ENCODE measurements at regions not wholly inside any gene's neighbourhood (a gene's known extent, or its start where the extent isn't known, plus 50 kb on each side); places are given as distances from the start of the nearest gene placed in this dataset.

DNA sequence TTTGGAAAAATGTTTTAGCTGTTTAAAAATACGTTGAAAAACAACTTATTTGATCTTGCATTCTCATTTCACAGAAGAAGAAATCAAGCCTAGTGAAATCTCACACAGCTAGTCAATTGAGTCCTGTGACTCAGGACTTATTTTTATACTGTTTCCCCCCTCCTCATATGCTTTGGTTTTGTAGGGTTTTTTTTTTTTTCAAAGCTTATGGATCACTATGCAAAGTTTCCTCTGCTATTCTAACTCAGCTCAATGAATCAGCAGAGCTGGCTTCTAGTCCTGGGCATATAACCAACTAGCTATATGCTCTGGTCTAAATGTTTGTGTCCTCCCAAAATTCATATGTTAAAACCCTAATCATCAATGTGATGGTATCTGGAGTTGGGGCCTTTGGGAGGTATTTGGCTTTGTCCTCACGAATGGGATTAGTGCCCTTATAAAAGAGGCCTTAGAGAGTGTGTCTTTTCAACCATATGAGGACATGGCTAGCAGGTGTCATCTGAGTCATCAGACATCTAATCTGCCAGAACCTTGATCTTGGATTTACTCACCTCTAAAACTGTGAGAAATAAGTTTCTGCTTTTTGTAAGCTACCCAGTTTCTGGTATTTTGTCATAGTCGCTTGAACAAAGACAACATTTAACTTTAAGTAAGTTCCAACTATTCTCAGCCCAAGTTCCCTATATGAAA is 317.2 kb upstream of the C1orf87 start:
- ATAC-seq, result no peak
- TF ChIP-seq CSDC2 (CRISPR knock-in tag; IDR thresholded peaks at IDR 0.05) (no peak), TOX (CRISPR knock-in tag; IDR thresholded peaks at IDR 0.05; ENCODE audit: borderline replicate concordance) (no peak), ZNF565 (CRISPR knock-in tag; conservative IDR thresholded peaks at IDR 0.05; ENCODE audit: low read depth) (no peak), ZC3H10 (CRISPR knock-in tag; IDR thresholded peaks at IDR 0.05) (no peak)
- TF ChIP-seq, protein P1, sequence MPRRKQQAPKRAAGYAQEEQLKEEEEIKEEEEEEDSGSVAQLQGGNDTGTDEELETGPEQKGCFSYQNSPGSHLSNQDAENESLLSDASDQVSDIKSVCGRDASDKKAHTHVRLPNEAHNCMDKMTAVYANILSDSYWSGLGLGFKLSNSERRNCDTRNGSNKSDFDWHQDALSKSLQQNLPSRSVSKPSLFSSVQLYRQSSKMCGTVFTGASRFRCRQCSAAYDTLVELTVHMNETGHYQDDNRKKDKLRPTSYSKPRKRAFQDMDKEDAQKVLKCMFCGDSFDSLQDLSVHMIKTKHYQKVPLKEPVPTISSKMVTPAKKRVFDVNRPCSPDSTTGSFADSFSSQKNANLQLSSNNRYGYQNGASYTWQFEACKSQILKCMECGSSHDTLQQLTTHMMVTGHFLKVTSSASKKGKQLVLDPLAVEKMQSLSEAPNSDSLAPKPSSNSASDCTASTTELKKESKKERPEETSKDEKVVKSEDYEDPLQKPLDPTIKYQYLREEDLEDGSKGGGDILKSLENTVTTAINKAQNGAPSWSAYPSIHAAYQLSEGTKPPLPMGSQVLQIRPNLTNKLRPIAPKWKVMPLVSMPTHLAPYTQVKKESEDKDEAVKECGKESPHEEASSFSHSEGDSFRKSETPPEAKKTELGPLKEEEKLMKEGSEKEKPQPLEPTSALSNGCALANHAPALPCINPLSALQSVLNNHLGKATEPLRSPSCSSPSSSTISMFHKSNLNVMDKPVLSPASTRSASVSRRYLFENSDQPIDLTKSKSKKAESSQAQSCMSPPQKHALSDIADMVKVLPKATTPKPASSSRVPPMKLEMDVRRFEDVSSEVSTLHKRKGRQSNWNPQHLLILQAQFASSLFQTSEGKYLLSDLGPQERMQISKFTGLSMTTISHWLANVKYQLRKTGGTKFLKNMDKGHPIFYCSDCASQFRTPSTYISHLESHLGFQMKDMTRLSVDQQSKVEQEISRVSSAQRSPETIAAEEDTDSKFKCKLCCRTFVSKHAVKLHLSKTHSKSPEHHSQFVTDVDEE (CRISPR knock-in tag; IDR thresholded peaks at IDR 0.05), result no peak
- TF ChIP-seq, protein P2, sequence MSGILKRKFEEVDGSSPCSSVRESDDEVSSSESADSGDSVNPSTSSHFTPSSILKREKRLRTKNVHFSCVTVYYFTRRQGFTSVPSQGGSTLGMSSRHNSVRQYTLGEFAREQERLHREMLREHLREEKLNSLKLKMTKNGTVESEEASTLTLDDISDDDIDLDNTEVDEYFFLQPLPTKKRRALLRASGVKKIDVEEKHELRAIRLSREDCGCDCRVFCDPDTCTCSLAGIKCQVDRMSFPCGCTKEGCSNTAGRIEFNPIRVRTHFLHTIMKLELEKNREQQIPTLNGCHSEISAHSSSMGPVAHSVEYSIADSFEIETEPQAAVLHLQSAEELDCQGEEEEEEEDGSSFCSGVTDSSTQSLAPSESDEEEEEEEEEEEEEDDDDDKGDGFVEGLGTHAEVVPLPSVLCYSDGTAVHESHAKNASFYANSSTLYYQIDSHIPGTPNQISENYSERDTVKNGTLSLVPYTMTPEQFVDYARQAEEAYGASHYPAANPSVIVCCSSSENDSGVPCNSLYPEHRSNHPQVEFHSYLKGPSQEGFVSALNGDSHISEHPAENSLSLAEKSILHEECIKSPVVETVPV (CRISPR knock-in tag; IDR thresholded peaks at IDR 0.05), result no peak
- TF ChIP-seq, protein P3, sequence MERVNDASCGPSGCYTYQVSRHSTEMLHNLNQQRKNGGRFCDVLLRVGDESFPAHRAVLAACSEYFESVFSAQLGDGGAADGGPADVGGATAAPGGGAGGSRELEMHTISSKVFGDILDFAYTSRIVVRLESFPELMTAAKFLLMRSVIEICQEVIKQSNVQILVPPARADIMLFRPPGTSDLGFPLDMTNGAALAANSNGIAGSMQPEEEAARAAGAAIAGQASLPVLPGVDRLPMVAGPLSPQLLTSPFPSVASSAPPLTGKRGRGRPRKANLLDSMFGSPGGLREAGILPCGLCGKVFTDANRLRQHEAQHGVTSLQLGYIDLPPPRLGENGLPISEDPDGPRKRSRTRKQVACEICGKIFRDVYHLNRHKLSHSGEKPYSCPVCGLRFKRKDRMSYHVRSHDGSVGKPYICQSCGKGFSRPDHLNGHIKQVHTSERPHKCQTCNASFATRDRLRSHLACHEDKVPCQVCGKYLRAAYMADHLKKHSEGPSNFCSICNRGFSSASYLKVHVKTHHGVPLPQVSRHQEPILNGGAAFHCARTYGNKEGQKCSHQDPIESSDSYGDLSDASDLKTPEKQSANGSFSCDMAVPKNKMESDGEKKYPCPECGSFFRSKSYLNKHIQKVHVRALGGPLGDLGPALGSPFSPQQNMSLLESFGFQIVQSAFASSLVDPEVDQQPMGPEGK (CRISPR knock-in tag; IDR thresholded peaks at IDR 0.05; ENCODE audit: borderline replicate concordance), result no peak
- TF ChIP-seq, protein P4, sequence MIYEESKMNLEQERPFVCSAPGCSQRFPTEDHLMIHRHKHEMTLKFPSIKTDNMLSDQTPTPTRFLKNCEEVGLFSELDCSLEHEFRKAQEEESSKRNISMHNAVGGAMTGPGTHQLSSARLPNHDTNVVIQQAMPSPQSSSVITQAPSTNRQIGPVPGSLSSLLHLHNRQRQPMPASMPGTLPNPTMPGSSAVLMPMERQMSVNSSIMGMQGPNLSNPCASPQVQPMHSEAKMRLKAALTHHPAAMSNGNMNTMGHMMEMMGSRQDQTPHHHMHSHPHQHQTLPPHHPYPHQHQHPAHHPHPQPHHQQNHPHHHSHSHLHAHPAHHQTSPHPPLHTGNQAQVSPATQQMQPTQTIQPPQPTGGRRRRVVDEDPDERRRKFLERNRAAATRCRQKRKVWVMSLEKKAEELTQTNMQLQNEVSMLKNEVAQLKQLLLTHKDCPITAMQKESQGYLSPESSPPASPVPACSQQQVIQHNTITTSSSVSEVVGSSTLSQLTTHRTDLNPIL (CRISPR knock-in tag; IDR thresholded peaks at IDR 0.05; ENCODE audit: low read depth), result no peak

DNA sequence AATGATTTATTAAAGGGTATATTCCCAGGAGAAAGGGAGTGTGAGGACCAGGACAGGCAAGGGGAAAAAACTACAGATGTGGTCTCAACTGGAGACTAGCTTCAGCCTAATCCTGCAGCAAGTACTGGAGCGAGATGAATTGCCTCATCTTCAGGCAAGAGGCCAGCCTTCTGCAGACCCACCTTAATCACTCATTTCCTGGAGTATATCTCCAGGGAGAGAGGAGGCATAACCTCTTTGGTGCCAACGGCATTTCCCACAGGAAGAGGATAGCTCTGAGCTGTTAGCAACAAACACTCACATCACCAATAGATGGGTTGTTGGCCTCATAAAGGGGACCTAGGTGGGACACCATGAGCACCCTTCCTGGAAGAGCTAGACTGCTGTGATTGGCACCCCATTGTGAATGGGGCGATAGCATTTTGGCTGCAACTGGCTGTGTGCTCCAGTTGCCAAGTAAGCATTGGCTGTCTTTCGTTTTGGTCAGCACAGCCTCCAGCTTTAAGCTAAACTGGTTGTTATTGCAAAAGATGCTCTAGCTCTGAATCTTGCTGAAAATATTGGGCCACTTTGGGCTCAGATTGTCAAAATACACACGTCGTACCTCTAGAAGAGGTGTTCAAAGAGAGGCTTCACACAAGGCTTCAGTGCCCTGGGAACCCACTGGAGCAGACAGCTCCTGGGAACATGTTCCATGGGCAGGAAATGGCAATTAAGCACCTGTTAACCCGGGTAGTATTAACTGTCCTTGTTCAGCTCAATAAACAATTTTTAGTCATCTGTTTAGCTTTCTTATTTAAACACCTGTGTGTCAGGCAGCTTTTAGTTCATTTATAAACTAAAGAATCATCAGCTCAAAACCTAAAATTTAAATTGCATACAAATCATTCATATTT is 314.8 kb upstream of the C1orf87 start:
- ATAC-seq, result no peak

More for the DNA sequence above, 314.8 kb upstream of the C1orf87 start:
- no peak for TF ChIP-seq ZNF565 (CRISPR knock-in tag; conservative IDR thresholded peaks at IDR 0.05; ENCODE audit: low read depth)
- TF ChIP-seq GLIS3 (CRISPR knock-in tag; IDR thresholded peaks at IDR 0.05), result no peak
- TF ChIP-seq, protein P5, sequence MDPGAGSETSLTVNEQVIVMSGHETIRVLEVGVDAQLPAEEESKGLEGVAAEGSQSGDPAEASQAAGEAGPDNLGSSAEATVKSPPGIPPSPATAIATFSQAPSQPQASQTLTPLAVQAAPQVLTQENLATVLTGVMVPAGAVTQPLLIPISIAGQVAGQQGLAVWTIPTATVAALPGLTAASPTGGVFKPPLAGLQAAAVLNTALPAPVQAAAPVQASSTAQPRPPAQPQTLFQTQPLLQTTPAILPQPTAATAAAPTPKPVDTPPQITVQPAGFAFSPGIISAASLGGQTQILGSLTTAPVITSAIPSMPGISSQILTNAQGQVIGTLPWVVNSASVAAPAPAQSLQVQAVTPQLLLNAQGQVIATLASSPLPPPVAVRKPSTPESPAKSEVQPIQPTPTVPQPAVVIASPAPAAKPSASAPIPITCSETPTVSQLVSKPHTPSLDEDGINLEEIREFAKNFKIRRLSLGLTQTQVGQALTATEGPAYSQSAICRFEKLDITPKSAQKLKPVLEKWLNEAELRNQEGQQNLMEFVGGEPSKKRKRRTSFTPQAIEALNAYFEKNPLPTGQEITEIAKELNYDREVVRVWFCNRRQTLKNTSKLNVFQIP (CRISPR knock-in tag; IDR thresholded peaks at IDR 0.05; ENCODE audit: borderline replicate concordance, low read depth), result no peak
- no peak for TF ChIP-seq ARNTL (CRISPR knock-in tag; IDR thresholded peaks at IDR 0.05; ENCODE audit: borderline replicate concordance, low read depth)
- TF ChIP-seq ZNF70 (CRISPR knock-in tag; IDR thresholded peaks at IDR 0.05), result no peak
- TF ChIP-seq ZFP30 (CRISPR knock-in tag; IDR thresholded peaks at IDR 0.05), result no peak
- TF ChIP-seq ZFP3 (CRISPR knock-in tag; IDR thresholded peaks at IDR 0.05), result no peak
- TF ChIP-seq TCF4 (CRISPR knock-in tag; IDR thresholded peaks at IDR 0.05; ENCODE audit: borderline replicate concordance), result no peak
- TF ChIP-seq, protein P1 (CRISPR knock-in tag; IDR thresholded peaks at IDR 0.05), result no peak
- no peak for TF ChIP-seq ESRRG (CRISPR knock-in tag; IDR thresholded peaks at IDR 0.05)
- no peak for TF ChIP-seq ISL1 (CRISPR knock-in tag; IDR thresholded peaks at IDR 0.05)
- TF ChIP-seq, protein P2 (CRISPR knock-in tag; IDR thresholded peaks at IDR 0.05), result no peak
- no peak for TF ChIP-seq BACH2 (CRISPR knock-in tag; IDR thresholded peaks at IDR 0.05; ENCODE audit: borderline replicate concordance)
- no peak for TF ChIP-seq CSDC2 (CRISPR knock-in tag; IDR thresholded peaks at IDR 0.05)
- no peak for TF ChIP-seq OSR1 (CRISPR knock-in tag; IDR thresholded peaks at IDR 0.05)
- TF ChIP-seq, protein P4 (CRISPR knock-in tag; IDR thresholded peaks at IDR 0.05; ENCODE audit: low read depth), result no peak
- TF ChIP-seq PPARA (CRISPR knock-in tag; IDR thresholded peaks at IDR 0.05; ENCODE audit: borderline replicate concordance), result no peak
